ENCODE measurements at regions not wholly inside any gene's neighbourhood (a gene's known extent, or its start where the extent isn't known, plus 50 kb on each side); places are given as distances from the start of the nearest gene placed in this dataset.

DNA sequence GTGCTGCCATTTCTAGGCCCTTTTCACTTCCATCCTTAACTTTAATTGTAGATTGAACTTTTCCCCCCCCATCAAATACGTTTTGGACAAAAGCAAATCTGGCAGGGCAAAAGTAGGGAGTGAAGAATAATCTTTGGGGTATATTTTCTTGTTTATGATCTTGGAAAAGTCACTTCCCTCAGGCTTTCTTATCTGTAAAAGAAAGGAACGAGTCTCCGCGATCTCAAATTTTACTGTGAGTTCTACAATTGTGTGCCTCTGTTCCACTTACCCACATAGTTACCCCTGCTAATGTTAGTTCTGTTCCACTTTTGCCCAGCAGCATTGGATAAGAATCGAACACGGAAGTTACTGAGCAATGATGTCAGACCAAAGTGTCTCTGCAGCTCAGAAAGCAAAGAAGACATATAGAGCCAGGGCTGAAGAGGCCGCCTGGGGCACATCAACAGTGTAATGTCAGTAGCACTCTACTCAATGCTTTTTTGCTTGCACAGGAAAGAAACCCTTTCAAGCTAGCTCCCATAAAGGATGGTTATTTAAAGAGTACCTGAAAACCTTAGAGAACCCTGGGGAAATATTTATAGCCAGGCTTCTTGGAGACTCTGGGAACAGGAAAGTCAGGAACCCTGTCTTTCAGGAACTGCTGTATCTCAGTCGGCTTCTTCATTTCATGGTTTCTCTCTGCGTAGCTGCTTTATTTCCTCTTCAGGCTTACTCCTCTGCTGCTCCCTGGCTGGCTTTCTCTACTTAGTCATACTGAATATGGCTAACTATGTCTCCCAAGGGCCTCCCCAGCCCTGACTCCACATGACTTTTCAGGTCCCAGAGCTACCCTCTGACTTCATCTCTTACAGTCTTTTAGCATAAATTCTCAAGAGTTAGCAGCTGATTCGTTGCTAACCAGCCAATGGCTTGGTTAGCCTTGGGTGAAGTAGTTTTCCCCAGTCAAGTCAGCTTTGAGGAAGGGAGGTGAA lies 123.7 kb upstream of the FAM3C start:
- Histone ChIP-seq H3K18ac (ENCODE audit: low read depth, low read length) (no peak overlapping the region), H4K8ac (ENCODE audit: low read depth in 2 of 2, low read length in 2 of 2) (no peak overlapping the region), H3K9ac (ENCODE audit: low read depth, low read length) (no peak overlapping the region), H3K23ac (ENCODE audit: low read depth, low read length) (no peak overlapping the region), H2BK5ac (ENCODE audit: low read depth, low read length, poor library complexity, severe bottlenecking) (no peak overlapping the region), H3K36me3 (ENCODE audit: control insufficient read depth, insufficient read depth, low read length) (no peaks in the 10 kb centered on the region), H3K27ac (ENCODE audit: insufficient read depth, low read length) (no peak overlapping the region), H3K27me3 (ENCODE audit: control insufficient read depth, insufficient read depth, low read length) (peaks cover 7% of the 10 kb centered on the region; the same call in 1 of the 2 replicates), H3K4ac (ENCODE audit: low read depth, low read length) (no peak overlapping the region), H2AK5ac (ENCODE audit: low read depth, low read length) (no peak overlapping the region), H2BK20ac (ENCODE audit: low read depth, low read length) (no peak overlapping the region), H3K9me3 (ENCODE audit: control insufficient read depth, insufficient read depth, low read length) (no peaks in the 10 kb centered on the region), H3K9me1 (ENCODE audit: insufficient read depth, low read length) (no peaks in the 10 kb centered on the region), H3K4me2 (ENCODE audit: low read depth, low read length) (no peak overlapping the region), H2BK15ac (ENCODE audit: low read depth, low read length) (no peak overlapping the region), H4K5ac (ENCODE audit: low read depth, low read length) (no peak overlapping the region), H3K56ac (ENCODE audit: extremely low read depth, insufficient read depth, low read length) (no peak overlapping the region), H2AFZ (replicated peaks; ENCODE audit: low read length, poor library complexity) (no peak overlapping the region), H3K79me1 (ENCODE audit: low read depth in 1 of 2, low read length in 2 of 2) (no peaks in the 10 kb centered on the region), H2AK9ac (replicated peaks; ENCODE audit: low read depth, low read length, poor library complexity) (no peak overlapping the region), H4K20me1 (ENCODE audit: insufficient read depth, low read length) (no peaks in the 10 kb centered on the region), H2BK120ac (ENCODE audit: low read depth, low read length) (no peak overlapping the region), H3K4me1 (ENCODE audit: control insufficient read depth, insufficient read depth, low read length) (0 out of 2 replicates have a peak, but pooled peaks cover 1% of the 10 kb centered on the region), H3K4me3 (ENCODE audit: insufficient read depth, low read depth, low read length) (no peak overlapping the region), H3K14ac (replicated peaks; ENCODE audit: low read depth, low read length) (no peak overlapping the region), H4K91ac (ENCODE audit: insufficient read depth, low read depth, low read length) (no peak overlapping the region)
- ChIA-PET POLR2A (ENCODE audit: unreplicated experiment) (no interaction called here), CTCF (no interaction called here)
- DNase-seq (no peak), ATAC-seq (ENCODE audit: low read depth) (peak; percentile 24; the same call in 1 of the 2 replicates)
- intact Hi-C loops (cut with micrococcal nuclease) (no loop called here), in situ Hi-C loops (cut with MboI; ENCODE audit: low sequenced_read_pairs) (no loop called here), dilution Hi-C loops (cut with HindIII; ENCODE audit: low sequenced_read_pairs, unreplicated experiment) (no loop called here)
- BruUV-seq (replicated peaks), result no TSS peak
- TF ChIP-seq SMC3 (IDR thresholded peaks at IDR 0.05; ENCODE audit: low read depth, low read length) (no peak), BHLHE40 (IDR thresholded peaks at IDR 0.05; ENCODE audit: low read depth, low read length) (no peak), RAD21 (IDR thresholded peaks at IDR 0.05; ENCODE audit: low read length) (no peak), RCOR1 (IDR thresholded peaks at IDR 0.05; ENCODE audit: insufficient replicate concordance, low read length) (no peak), FOS (IDR thresholded peaks at IDR 0.05; ENCODE audit: low read depth, low read length) (no peak), RFX5 (IDR thresholded peaks at IDR 0.05; ENCODE audit: low read depth, low read length) (no peak), CEBPB (IDR thresholded peaks at IDR 0.05; ENCODE audit: low read depth, low read length) (no peak), MAZ (IDR thresholded peaks at IDR 0.05; ENCODE audit: borderline replicate concordance, low read depth, low read length) (no peak), CHD1 (IDR thresholded peaks at IDR 0.05; ENCODE audit: low read depth, low read length) (no peak)
- WGBS, 2 experiments (ENCODE audit: extremely low coverage in 2 of 2, insufficient read length in 1 of 2), result 81% methylated on average over 3 of the region's 10 CpGs; no CpG with 5 or more reads in 1 of the 2 experiments

Measured in IMR-90 (cell line).